ENCODE measurements at regions not wholly inside any gene's neighbourhood (a gene's known extent, or its start where the extent isn't known, plus 50 kb on each side); places are given as distances from the start of the nearest gene placed in this dataset.

- no peak for TF ChIP-seq CTCF (conservative IDR thresholded peaks at IDR 0.05)
- no peak for TF ChIP-seq ZFX (IDR thresholded peaks at IDR 0.05)
Measured at GRCh38 chr20:63093966-63094766, 87.4 kb upstream of the BHLHE23 start.

Data from C4-2B (cell line).